H1 (cell line): ENCODE measurements at regions not wholly inside any gene's neighbourhood (a gene's known extent, or its start where the extent isn't known, plus 50 kb on each side); places are given as distances from the start of the nearest gene placed in this dataset.

Source experiments
- CTCF ChIA-PET: fragments of 300-600 bp; sonication (Branson Sonifier 250); formaldehyde crosslinking; loops from one replicate; lab custom pipeline; 2021; ENCODE audit not compliant: partially characterized antibody; lab: Charles Lee
- POLR2A ChIA-PET: fragments of 300-600 bp; sonication (Branson Sonifier 250); formaldehyde crosslinking; loops from one replicate; lab custom pipeline; 2021; ENCODE audit warnings: inconsistent platforms; ENCODE audit not compliant: partially characterized antibody; lab: Charles Lee
- DNase-seq, 2 experiments: peaks; one replicate each; pipeline versions ENCODE4 v3.0.0 to v3.0.0-alpha.2; 2010 to 2022; ENCODE audit warnings: low spot score in 2 of 2, low read depth in 1 of 2, mixed read lengths in 1 of 2
- FAIRE-seq: peaks from 2 replicates; lab custom pipeline; 2011; peaks lifted over from hg19 to GRCh38; lab: Jason Lieb, UNC
- H2AFZ ChIP-seq: 2 replicates; pipeline ENCODE4 v1.8.1; 2012; ENCODE audit warnings: low read length, inconsistent platforms
- H2AK5ac ChIP-seq: 2 replicates; pipeline ENCODE4 v1.6.1; 2013; ENCODE audit warnings: low read depth, low read length
- H2BK120ac ChIP-seq: replicated peaks from 2 replicates; pipeline ENCODE3; 2013; ENCODE audit warnings: low read depth, low read length, inconsistent platforms
- H2BK12ac ChIP-seq: 2 replicates; pipeline ENCODE4 v1.6.1; 2013; ENCODE audit warnings: low read depth, low read length
- H2BK15ac ChIP-seq: 2 replicates; pipeline ENCODE4 v1.6.1; 2013; ENCODE audit warnings: low read length
- H2BK20ac ChIP-seq: 2 replicates; pipeline ENCODE4 v1.6.1; 2013; ENCODE audit warnings: low read length
- H2BK5ac ChIP-seq: 2 replicates; pipeline ENCODE4 v1.6.1; 2013; ENCODE audit warnings: low read depth, low read length
- H3K14ac ChIP-seq: 2 replicates; pipeline ENCODE4 v1.6.1; 2013; ENCODE audit warnings: inconsistent platforms; ENCODE audit not compliant: insufficient read length
- H3K18ac ChIP-seq: 2 replicates; pipeline ENCODE4 v1.6.1; 2013; ENCODE audit warnings: low read length; ENCODE audit errors: extremely low read depth
- H3K23ac ChIP-seq: 2 replicates; pipeline ENCODE4 v1.6.1; 2013; ENCODE audit warnings: inconsistent platforms; ENCODE audit not compliant: insufficient read length
- H3K23me2 ChIP-seq: 2 replicates; pipeline ENCODE4 v1.6.1; 2013; ENCODE audit warnings: low read depth, low read length
- H3K27ac ChIP-seq: 2 replicates; pipeline ENCODE4 v1.6.1; 2011; ENCODE audit warnings: low read depth, low read length, inconsistent platforms
- H3K27me3 ChIP-seq, 4 experiments: replicated peaks in 1 of 4; 1 replicate in 1 of 4; 2 replicates in 3 of 4; pipeline versions ENCODE4 v1.6.1 to v1.8.1; 2011 to 2013; ENCODE audit warnings: low read length in 3 of 4, mild to moderate bottlenecking in 3 of 4, inconsistent platforms in 2 of 4, mixed read lengths in 2 of 4, moderate library complexity in 1 of 4; ENCODE audit not compliant: control insufficient read depth in 3 of 4, insufficient read depth in 3 of 4; ENCODE audit errors: extremely low read depth in 1 of 4
- H3K36me3 ChIP-seq, 4 experiments: 2 replicates each; pipeline versions ENCODE4 v1.6.1 to v1.8.1; 2011 to 2013; ENCODE audit warnings: mild to moderate bottlenecking in 4 of 4, low read length in 3 of 4, moderate library complexity in 2 of 4, control low read depth in 1 of 4, inconsistent platforms in 1 of 4; ENCODE audit not compliant: insufficient read depth in 4 of 4, control insufficient read depth in 2 of 4
- H3K4ac ChIP-seq: replicated peaks from 2 replicates; pipeline ENCODE3; 2013; ENCODE audit warnings: low read length, low read depth, mixed read lengths, inconsistent platforms; ENCODE audit not compliant: insufficient read length
- H3K4me1 ChIP-seq, 4 experiments: replicated peaks in 1 of 4; 1 replicate in 1 of 4; 2 replicates in 3 of 4; pipeline versions ENCODE4 v1.6.1 to v1.8.1; 2011 to 2013; ENCODE audit warnings: low read length in 3 of 4, inconsistent platforms in 2 of 4, mixed read lengths in 1 of 4; ENCODE audit not compliant: insufficient read depth in 4 of 4, control insufficient read depth in 3 of 4
- H3K4me2 ChIP-seq, 2 experiments: 2 replicates each; pipeline versions ENCODE4 v1.6.1 to v1.8.1; 2011 to 2013; ENCODE audit warnings: low read depth in 2 of 2, low read length in 2 of 2, control low read depth in 1 of 2, inconsistent platforms in 1 of 2, mild to moderate bottlenecking in 1 of 2; ENCODE audit not compliant: insufficient read depth in 1 of 2
- H3K4me3 ChIP-seq, 4 experiments: fragments of 200-600, 300-600 bp in 1 of 4; sonication (generic), shearing (Covaris generic), sonication (Bioruptor Twin) in 1 of 4; 2 replicates each; pipeline versions ENCODE4 v1.5.1 to v1.8.1; 2011 to 2016; ENCODE audit warnings: low read length in 4 of 4, low read depth in 3 of 4, control low read depth in 2 of 4, inconsistent platforms in 2 of 4, mild to moderate bottlenecking in 2 of 4, mixed read lengths in 1 of 4, moderate library complexity in 1 of 4; ENCODE audit not compliant: insufficient read depth in 2 of 4; ENCODE audit errors: extremely low read depth in 1 of 4
- H3K56ac ChIP-seq: replicated peaks from 2 replicates; pipeline ENCODE3; 2013; ENCODE audit warnings: low read depth, mild to moderate bottlenecking, mixed read lengths, low read length, inconsistent platforms; ENCODE audit not compliant: insufficient read length
- H3K79me1 ChIP-seq: 2 replicates; pipeline ENCODE4 v1.6.1; 2013; ENCODE audit warnings: low read depth, low read length, control low read depth
- H3K79me2 ChIP-seq, 2 experiments: 2 replicates each; pipeline versions ENCODE4 v1.6.1 to v1.8.1; 2012 to 2013; ENCODE audit warnings: low read length in 2 of 2, mild to moderate bottlenecking in 2 of 2, inconsistent platforms in 1 of 2; ENCODE audit not compliant: insufficient read depth in 2 of 2, control insufficient read depth in 1 of 2
- H3K9ac ChIP-seq, 4 experiments: replicated peaks in 1 of 4; 1 replicate in 1 of 4; 2 replicates in 3 of 4; pipeline versions ENCODE4 v1.6.1 to v1.8.1; 2011 to 2013; ENCODE audit warnings: low read depth in 3 of 4, low read length in 3 of 4, control low read depth in 2 of 4, mild to moderate bottlenecking in 2 of 4, moderate library complexity in 2 of 4, inconsistent platforms in 1 of 4; ENCODE audit errors: extremely low read depth in 1 of 4
- H3K9me3 ChIP-seq, 2 experiments: 2 replicates each; pipeline versions ENCODE4 v1.6.1 to v1.8.1; 2012 to 2013; ENCODE audit warnings: mild to moderate bottlenecking in 2 of 2, moderate library complexity in 2 of 2, control low read depth in 1 of 2, inconsistent platforms in 1 of 2, low read depth in 1 of 2, low read length in 1 of 2, mixed read lengths in 1 of 2; ENCODE audit not compliant: insufficient read depth in 2 of 2
- H4K20me1 ChIP-seq, 2 experiments: replicated peaks in 1 of 2; 2 replicates each; pipeline versions ENCODE3 to v1.8.1; 2011 to 2013; ENCODE audit warnings: inconsistent platforms in 2 of 2, low read length in 2 of 2, mild to moderate bottlenecking in 1 of 2; ENCODE audit not compliant: insufficient read depth in 2 of 2, control insufficient read depth in 1 of 2
- H4K5ac ChIP-seq: 2 replicates; pipeline ENCODE4 v1.6.1; 2013; ENCODE audit warnings: low read length, low read depth, mixed read lengths, inconsistent platforms; ENCODE audit not compliant: insufficient read length
- H4K8ac ChIP-seq: 2 replicates; pipeline ENCODE4 v1.8.0; 2013; ENCODE audit warnings: mild to moderate bottlenecking, moderate library complexity, low read length, inconsistent platforms; ENCODE audit not compliant: insufficient read depth; ENCODE audit errors: extremely low read depth
- H4K91ac ChIP-seq: replicated peaks from 2 replicates; pipeline ENCODE3; 2013; ENCODE audit warnings: low read length, mixed read lengths, inconsistent platforms; ENCODE audit not compliant: insufficient read length
- CREB1 ChIP-seq: IDR thresholded peaks from 2 replicates; pipeline ENCODE4 v1.6.1; 2012; ENCODE audit warnings: inconsistent platforms
- CTBP2 ChIP-seq: IDR thresholded peaks from 2 replicates; pipeline ENCODE4 v1.7.0; 2011; ENCODE audit warnings: borderline replicate concordance, mild to moderate bottlenecking, moderate library complexity, mixed read lengths, low read length; ENCODE audit not compliant: insufficient read depth, insufficient read length
- USF2 ChIP-seq: IDR thresholded peaks from 2 replicates; pipeline ENCODE4 v1.6.1; 2011; ENCODE audit warnings: low read length, improper control_type of control experiment
- YY1 ChIP-seq: IDR thresholded peaks from 2 replicates; pipeline ENCODE4 v1.6.1; 2011; ENCODE audit warnings: low read depth, mild to moderate bottlenecking, low read length
- WGBS, 2 experiments: shearing (Covaris generic) in 1 of 2; methylation state at CpG; one replicate each; pipeline versions ENCODE4 v1.1.6 to v1.1.7; 2013 to 2015; ENCODE audit warnings: low lambda C conversion rate in 2 of 2, mixed read lengths in 2 of 2, inconsistent platforms in 1 of 2, low coverage in 1 of 2, missing lambda C conversion rate in 1 of 2; ENCODE audit not compliant: insufficient replicate concordance in 2 of 2, insufficient coverage in 1 of 2, insufficient read length in 1 of 2; ENCODE audit errors: extremely low coverage in 1 of 2, missing lambda C conversion rate in 1 of 2; 5-methylcytosine and 5-hydroxymethylcytosine counted together

- H2BK5ac ChIP-seq, result no peak overlapping the region
- H3K4me1 ChIP-seq, result no peaks in the 10 kb centered on the region
- H4K8ac ChIP-seq, result no peak overlapping the region
- no peak overlapping the region for H4K91ac ChIP-seq
- H2BK20ac ChIP-seq, result no peak overlapping the region
- H2BK15ac ChIP-seq, result no peak overlapping the region
- no peaks in the 10 kb centered on the region for H3K79me1 ChIP-seq
- H4K5ac ChIP-seq, result no peak overlapping the region
- H3K36me3 ChIP-seq, result no peaks in the 10 kb centered on the region
- no peak overlapping the region for H3K27ac ChIP-seq
- H2BK120ac ChIP-seq, result no peak overlapping the region
- no peaks in the 10 kb centered on the region for H3K27me3 ChIP-seq
- no peak overlapping the region for H2AK5ac ChIP-seq
- H3K4me3 ChIP-seq, result no peak overlapping the region
- WGBS, 2 experiments, result 94% methylated on average over 2 of the region's 2 CpGs; no CpG with 5 or more reads in 1 of the 2 experiments
- H2BK12ac ChIP-seq, result no peak overlapping the region
- no peak overlapping the region for H3K23ac ChIP-seq
- no peak overlapping the region for H3K18ac ChIP-seq
- H3K9ac ChIP-seq, result no peak overlapping the region
- FAIRE-seq (no peak), DNase-seq (no peak)
- H3K23me2 ChIP-seq, result no peaks in the 10 kb centered on the region
- H3K79me2 ChIP-seq, result no peaks in the 10 kb centered on the region
- no peak overlapping the region for H2AFZ ChIP-seq
- CTCF ChIA-PET, result no interaction called here
- H3K56ac ChIP-seq, result no peak overlapping the region
- no peaks in the 10 kb centered on the region for H4K20me1 ChIP-seq
- H3K9me3 ChIP-seq, result no peaks in the 10 kb centered on the region
- no peak overlapping the region for H3K4ac ChIP-seq
- no peak overlapping the region for H3K14ac ChIP-seq
- POLR2A ChIA-PET, result no interaction called here
- TF ChIP-seq CREB1 (no peak), CTBP2 (no peak), YY1 (no peak), USF2 (no peak)
- no peak overlapping the region for H3K4me2 ChIP-seq
These were observed 160.5 kb downstream of the TUSC1 start for GRCh38 chr9:25517701-25518100.
